Lower leg skin (tissue), 3 donors: ENCODE measurements at regions not wholly inside any gene's neighbourhood (a gene's known extent, or its start where the extent isn't known, plus 50 kb on each side); places are given as distances from the start of the nearest gene placed in this dataset.

Experiments used
- POLR2A ChIP-seq, 2 donors: fragments of 450-650 bp; IDR thresholded peaks; one replicate each; pipeline ENCODE4 v1.6.1; 2016 to 2017; ENCODE audit warnings: antibody characterized with exemption in 2 of 2, mild to moderate bottlenecking in 1 of 2, moderate library complexity in 1 of 2
- TF ChIP-seq, protein P1 (sequence below), 3 donors: fragments of 450-650 bp; IDR thresholded peaks; one replicate each; pipeline ENCODE4 v1.5.1; 2016; ENCODE audit warnings: antibody characterized with exemption in 3 of 3, mild to moderate bottlenecking in 3 of 3, moderate library complexity in 2 of 3

DNA sequence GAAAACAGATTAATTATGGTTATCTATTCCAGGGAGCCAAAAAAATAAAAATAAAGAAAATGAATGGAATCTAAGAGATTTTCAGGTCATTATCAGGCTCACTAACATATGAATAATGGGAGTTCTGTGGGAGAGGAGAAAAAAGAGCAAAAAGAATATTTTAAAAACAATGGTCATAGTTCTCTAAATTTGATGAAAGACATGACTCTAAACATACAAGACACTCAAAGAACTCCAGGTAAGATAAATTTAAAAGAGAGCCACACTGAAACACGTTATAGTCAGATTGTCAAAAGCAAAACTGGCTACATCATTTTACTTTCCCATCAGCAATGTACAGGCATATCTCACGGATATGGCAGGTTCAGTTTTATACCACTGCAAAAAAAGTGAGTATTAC lies 520.0 kb downstream of the ANKRD50 start:
- TF ChIP-seq, protein P1, sequence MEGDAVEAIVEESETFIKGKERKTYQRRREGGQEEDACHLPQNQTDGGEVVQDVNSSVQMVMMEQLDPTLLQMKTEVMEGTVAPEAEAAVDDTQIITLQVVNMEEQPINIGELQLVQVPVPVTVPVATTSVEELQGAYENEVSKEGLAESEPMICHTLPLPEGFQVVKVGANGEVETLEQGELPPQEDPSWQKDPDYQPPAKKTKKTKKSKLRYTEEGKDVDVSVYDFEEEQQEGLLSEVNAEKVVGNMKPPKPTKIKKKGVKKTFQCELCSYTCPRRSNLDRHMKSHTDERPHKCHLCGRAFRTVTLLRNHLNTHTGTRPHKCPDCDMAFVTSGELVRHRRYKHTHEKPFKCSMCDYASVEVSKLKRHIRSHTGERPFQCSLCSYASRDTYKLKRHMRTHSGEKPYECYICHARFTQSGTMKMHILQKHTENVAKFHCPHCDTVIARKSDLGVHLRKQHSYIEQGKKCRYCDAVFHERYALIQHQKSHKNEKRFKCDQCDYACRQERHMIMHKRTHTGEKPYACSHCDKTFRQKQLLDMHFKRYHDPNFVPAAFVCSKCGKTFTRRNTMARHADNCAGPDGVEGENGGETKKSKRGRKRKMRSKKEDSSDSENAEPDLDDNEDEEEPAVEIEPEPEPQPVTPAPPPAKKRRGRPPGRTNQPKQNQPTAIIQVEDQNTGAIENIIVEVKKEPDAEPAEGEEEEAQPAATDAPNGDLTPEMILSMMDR (IDR thresholded peaks at IDR 0.05): no peak
- TF ChIP-seq POLR2A (IDR thresholded peaks at IDR 0.05): no peak
